SK-N-SH treated with all-trans-retinoic acid at 6 μM for 48 hours (cell line): ENCODE measurements at regions not wholly inside any gene's neighbourhood (a gene's known extent, or its start where the extent isn't known, plus 50 kb on each side); places are given as distances from the start of the nearest gene placed in this dataset.

Source experiments
- ATAC-seq: fragments of 200-7000 bp; cut with Tn5 transposase; 3 replicates; pipeline ENCODE4 v1.9.1; 2020; ENCODE audit warnings: mild to moderate bottlenecking, moderate library complexity
- ARNTL ChIP-seq: fragments of 450-650 bp; formaldehyde crosslinking; IDR thresholded peaks from 2 replicates; pipeline ENCODE4 v1.5.0; 2020; ENCODE audit warnings: low read depth, mild to moderate bottlenecking, moderate library complexity, borderline replicate concordance
- BACH2 ChIP-seq: fragments of 250-450 bp; sonication (Bioruptor Pico); IDR thresholded peaks from 2 replicates; pipeline ENCODE4 v1.9.0; 2021; ENCODE audit warnings: mild to moderate bottlenecking, borderline replicate concordance
- CREB5 ChIP-seq: fragments of 250-450 bp; sonication (Bioruptor Pico); IDR thresholded peaks from 2 replicates; pipeline ENCODE4 v1.5.1; 2020; ENCODE audit warnings: low read depth, mild to moderate bottlenecking, moderate library complexity
- CSDC2 ChIP-seq: fragments of 250-450 bp; sonication (Bioruptor Pico); IDR thresholded peaks from 2 replicates; pipeline ENCODE4 v1.5.0; 2020; ENCODE audit warnings: mild to moderate bottlenecking, moderate library complexity
- CSRNP3 ChIP-seq: fragments of 250-450 bp; sonication (Bioruptor Pico); IDR thresholded peaks from 2 replicates; pipeline ENCODE4 v1.5.1; 2021; ENCODE audit warnings: mild to moderate bottlenecking, moderate library complexity
- ESRRG ChIP-seq: fragments of 250-450 bp; sonication (Bioruptor Pico); IDR thresholded peaks from 2 replicates; pipeline ENCODE4 v1.6.1; 2021; ENCODE audit warnings: mild to moderate bottlenecking
- GLIS3 ChIP-seq: fragments of 250-450 bp; sonication (Bioruptor Pico); IDR thresholded peaks from 2 replicates; pipeline ENCODE4 v1.5.0; 2020; ENCODE audit warnings: mild to moderate bottlenecking, moderate library complexity
- ISL1 ChIP-seq: fragments of 250-450 bp; sonication (Bioruptor Pico); IDR thresholded peaks from 2 replicates; pipeline ENCODE4 v2.1.2; 2022; ENCODE audit warnings: mild to moderate bottlenecking, moderate library complexity
- PATZ1 ChIP-seq: fragments of 250-450 bp; sonication (Bioruptor Pico); IDR thresholded peaks from 2 replicates; pipeline ENCODE4 v1.8.0; 2020; ENCODE audit warnings: mild to moderate bottlenecking, moderate library complexity, borderline replicate concordance
- PPARA ChIP-seq: fragments of 250-450 bp; sonication (Bioruptor Pico); IDR thresholded peaks from 2 replicates; pipeline ENCODE4 v1.5.0; 2020; ENCODE audit warnings: mild to moderate bottlenecking, borderline replicate concordance
- RARB ChIP-seq: fragments of 250-450 bp; sonication (Bioruptor Pico); IDR thresholded peaks from 2 replicates; pipeline ENCODE4 v1.8.0; 2021; ENCODE audit warnings: mild to moderate bottlenecking, moderate library complexity
- SNAI2 ChIP-seq: fragments of 250-450 bp; sonication (Bioruptor Pico); IDR thresholded peaks from 2 replicates; pipeline ENCODE4 v1.5.0; 2020; ENCODE audit warnings: mild to moderate bottlenecking, moderate library complexity
- TCF4 ChIP-seq: fragments of 250-450 bp; sonication (Bioruptor Pico); IDR thresholded peaks from 2 replicates; pipeline ENCODE4 v1.8.0; 2021; ENCODE audit warnings: mild to moderate bottlenecking, moderate library complexity, borderline replicate concordance
- TSHZ2 ChIP-seq: fragments of 250-450 bp; sonication (Bioruptor Pico); IDR thresholded peaks from 2 replicates; pipeline ENCODE4 v1.5.0; 2020; ENCODE audit warnings: mild to moderate bottlenecking, moderate library complexity
- ZC3H10 ChIP-seq: fragments of 250-450 bp; sonication (Bioruptor Pico); IDR thresholded peaks from 2 replicates; pipeline ENCODE4 v1.5.1; 2021; ENCODE audit warnings: mild to moderate bottlenecking, moderate library complexity
- ZFP3 ChIP-seq: fragments of 250-450 bp; sonication (Bioruptor Pico); IDR thresholded peaks from 2 replicates; pipeline ENCODE4 v1.5.0; 2020; ENCODE audit warnings: mild to moderate bottlenecking, moderate library complexity
- ZFP30 ChIP-seq: fragments of 450-650 bp; formaldehyde crosslinking; IDR thresholded peaks from 2 replicates; pipeline ENCODE4 v1.5.0; 2022; ENCODE audit warnings: mild to moderate bottlenecking, moderate library complexity

GRCh38 chr20:62534526-62535221 lies 58.9 kb upstream of the GATA5 start:
- no peak for TF ChIP-seq ZFP30 (CRISPR knock-in tag)
- no peak for TF ChIP-seq ZC3H10 (CRISPR knock-in tag)
- no peak for TF ChIP-seq GLIS3
- TF ChIP-seq BACH2: no peak
- TF ChIP-seq TCF4 (CRISPR knock-in tag): no peak
- no peak for TF ChIP-seq ZFP3 (CRISPR knock-in tag)
- no peak for TF ChIP-seq CSDC2 (CRISPR knock-in tag)
- TF ChIP-seq PATZ1 (CRISPR knock-in tag): no peak
- no peak for TF ChIP-seq ISL1 (CRISPR knock-in tag)
- TF ChIP-seq RARB (CRISPR knock-in tag): no peak
- TF ChIP-seq PPARA (CRISPR knock-in tag): no peak
- TF ChIP-seq ESRRG (CRISPR knock-in tag): no peak
- no peak for TF ChIP-seq CSRNP3
- TF ChIP-seq CREB5: no peak
- TF ChIP-seq TSHZ2 (CRISPR knock-in tag): no peak
- no peak for TF ChIP-seq SNAI2 (CRISPR knock-in tag)
- TF ChIP-seq, all 23 proteins: peak for 0
- ATAC-seq: no peak

- TF ChIP-seq CSRNP3: no peak
- no peak for TF ChIP-seq PATZ1 (CRISPR knock-in tag)
- no peak for TF ChIP-seq TSHZ2 (CRISPR knock-in tag)
- TF ChIP-seq ARNTL (CRISPR knock-in tag): no peak
- no peak for TF ChIP-seq TCF4 (CRISPR knock-in tag)
- no peak for TF ChIP-seq ZC3H10 (CRISPR knock-in tag)
- no peak for TF ChIP-seq SNAI2 (CRISPR knock-in tag)
- no peak for ATAC-seq
Measured at GRCh38 chr20:62535282-62535811, 59.6 kb upstream of the GATA5 start.
